ENCODE measurements at regions not wholly inside any gene's neighbourhood (a gene's known extent, or its start where the extent isn't known, plus 50 kb on each side); places are given as distances from the start of the nearest gene placed in this dataset.

GRCh38 chr7:28900311-28900710, 57.8 kb downstream of the TRIL start:
- CTCF ChIA-PET: no interaction called here
- in situ Hi-C loops (cut with MboI; ENCODE audit: low sequenced_read_pairs): no loop called here
- no peak overlapping the region for H2BK20ac ChIP-seq (ENCODE audit: low read depth, low read length)
- H3K27ac ChIP-seq (ENCODE audit: insufficient read depth, low read length): no peak overlapping the region
- no peaks in the 10 kb centered on the region for H3K79me1 ChIP-seq (ENCODE audit: low read depth in 1 of 2, low read length in 2 of 2)
- no peak overlapping the region for H2BK5ac ChIP-seq (ENCODE audit: low read depth, low read length, poor library complexity, severe bottlenecking)
- no peak overlapping the region for H3K14ac ChIP-seq (replicated peaks; ENCODE audit: low read depth, low read length)
- H3K27me3 ChIP-seq (ENCODE audit: control insufficient read depth, insufficient read depth, low read length): peaks cover 3% of the 10 kb centered on the region
- no peaks in the 10 kb centered on the region for H3K36me3 ChIP-seq (ENCODE audit: control insufficient read depth, insufficient read depth, low read length)
- TF ChIP-seq RAD21 (IDR thresholded peaks at IDR 0.05; ENCODE audit: low read length) (no peak), BHLHE40 (IDR thresholded peaks at IDR 0.05; ENCODE audit: low read depth, low read length) (no peak), MAFK (IDR thresholded peaks at IDR 0.05; ENCODE audit: low read depth, low read length) (no peak), NFE2L2 (IDR thresholded peaks at IDR 0.05; ENCODE audit: low read depth, low read length) (no peak), CTCF (conservative IDR thresholded peaks at IDR 0.05; ENCODE audit: low read depth, low read length) (no peak), CHD1 (IDR thresholded peaks at IDR 0.05; ENCODE audit: low read depth, low read length) (no peak), MXI1 (IDR thresholded peaks at IDR 0.05; ENCODE audit: borderline replicate concordance, low read depth, low read length) (no peak), CEBPB (IDR thresholded peaks at IDR 0.05; ENCODE audit: low read depth, low read length) (no peak), ELK1 (IDR thresholded peaks at IDR 0.05; ENCODE audit: borderline replicate concordance, low read depth, low read length) (no peak), RCOR1 (IDR thresholded peaks at IDR 0.05; ENCODE audit: insufficient replicate concordance, low read length) (no peak), USF2 (IDR thresholded peaks at IDR 0.05; ENCODE audit: low read depth, low read length) (no peak), SMC3 (IDR thresholded peaks at IDR 0.05; ENCODE audit: low read depth, low read length) (no peak), POLR2A (IDR thresholded peaks at IDR 0.05; ENCODE audit: low read depth, low read length) (no peak), FOS (IDR thresholded peaks at IDR 0.05; ENCODE audit: low read depth, low read length) (no peak), RFX5 (IDR thresholded peaks at IDR 0.05; ENCODE audit: low read depth, low read length) (no peak), MAZ (IDR thresholded peaks at IDR 0.05; ENCODE audit: borderline replicate concordance, low read depth, low read length) (no peak)
- intact Hi-C loops (cut with micrococcal nuclease): no loop called here
- no CpG with 5 or more reads among the region's 1 CpG for WGBS, 2 experiments (ENCODE audit: extremely low coverage in 2 of 2, insufficient read length in 1 of 2)
- no peaks in the 10 kb centered on the region for H3K9me1 ChIP-seq (ENCODE audit: insufficient read depth, low read length)
- H4K91ac ChIP-seq (ENCODE audit: insufficient read depth, low read depth, low read length): no peak overlapping the region
- no peak overlapping the region for H2AK9ac ChIP-seq (replicated peaks; ENCODE audit: low read depth, low read length, poor library complexity)
- H4K5ac ChIP-seq (ENCODE audit: low read depth, low read length): no peak overlapping the region
- H3K9me3 ChIP-seq (ENCODE audit: control insufficient read depth, insufficient read depth, low read length): no peaks in the 10 kb centered on the region
- H3K4me2 ChIP-seq (ENCODE audit: low read depth, low read length): no peak overlapping the region
- H3K18ac ChIP-seq (ENCODE audit: low read depth, low read length): no peak overlapping the region
- H2BK15ac ChIP-seq (ENCODE audit: low read depth, low read length): no peak overlapping the region
- H4K20me1 ChIP-seq (ENCODE audit: insufficient read depth, low read length): no peaks in the 10 kb centered on the region
- H3K4ac ChIP-seq (ENCODE audit: low read depth, low read length): no peak overlapping the region
- no peak overlapping the region for H3K4me3 ChIP-seq (ENCODE audit: insufficient read depth, low read depth, low read length)
- ATAC-seq (ENCODE audit: low read depth): no peak
- H2BK120ac ChIP-seq (ENCODE audit: low read depth, low read length): no peak overlapping the region
- no peaks in the 10 kb centered on the region; the same call in 1 of the 2 replicates for H3K4me1 ChIP-seq (ENCODE audit: control insufficient read depth, insufficient read depth, low read length)
- no peak overlapping the region for H3K9ac ChIP-seq (ENCODE audit: low read depth, low read length)
- H2AFZ ChIP-seq (replicated peaks; ENCODE audit: low read length, poor library complexity): no peak overlapping the region
- no TSS peak for BruUV-seq (replicated peaks)
- POLR2A ChIA-PET (ENCODE audit: unreplicated experiment): no interaction called here
- no peak overlapping the region for H3K23ac ChIP-seq (ENCODE audit: low read depth, low read length)
- H4K8ac ChIP-seq (ENCODE audit: low read depth in 2 of 2, low read length in 2 of 2): no peak overlapping the region
- dilution Hi-C loops (cut with HindIII; ENCODE audit: low sequenced_read_pairs, unreplicated experiment): no loop called here
- DNase-seq: no peak
- no peak overlapping the region for H3K56ac ChIP-seq (ENCODE audit: extremely low read depth, insufficient read depth, low read length)
- H2AK5ac ChIP-seq (ENCODE audit: low read depth, low read length): no peak overlapping the region

All from IMR-90 (cell line).